HG02884 (cell line): ENCODE measurements at regions not wholly inside any gene's neighbourhood (a gene's known extent, or its start where the extent isn't known, plus 50 kb on each side); places are given as distances from the start of the nearest gene placed in this dataset.
"Not testable (repeated sequence)": the region's sequence is repeated elsewhere in the genome, so short reads cannot be mapped to it uniquely, and the experiment has no call there.

Experiments used
- ATAC-seq: cut with Tn5 transposase; IDR thresholded peaks from one replicate; pipeline ENCODE4 v1.9.1; 2021; ENCODE audit warnings: mild to moderate bottlenecking, moderate library complexity; ENCODE audit not compliant: unreplicated experiment

DNA sequence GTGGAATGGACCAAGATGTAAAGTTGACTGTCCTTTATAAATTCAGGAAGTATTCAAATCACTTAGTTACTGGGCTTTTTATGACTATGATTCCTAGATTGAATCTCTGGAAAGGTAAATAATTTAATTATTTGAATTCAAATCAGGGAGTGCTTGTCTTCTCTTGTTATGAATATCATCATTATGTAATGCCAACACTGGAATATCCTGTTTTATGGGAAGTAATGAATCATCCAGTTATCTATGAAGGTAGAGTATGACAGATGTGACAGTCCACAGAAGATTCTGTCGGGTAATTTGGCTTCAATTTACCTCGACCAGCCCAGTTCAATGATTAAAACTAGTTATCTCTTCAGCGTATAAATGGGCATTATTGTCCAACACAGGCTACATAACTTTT is 141.0 kb upstream of the NUDT12 start:
- ATAC-seq, result no peak

DNA sequence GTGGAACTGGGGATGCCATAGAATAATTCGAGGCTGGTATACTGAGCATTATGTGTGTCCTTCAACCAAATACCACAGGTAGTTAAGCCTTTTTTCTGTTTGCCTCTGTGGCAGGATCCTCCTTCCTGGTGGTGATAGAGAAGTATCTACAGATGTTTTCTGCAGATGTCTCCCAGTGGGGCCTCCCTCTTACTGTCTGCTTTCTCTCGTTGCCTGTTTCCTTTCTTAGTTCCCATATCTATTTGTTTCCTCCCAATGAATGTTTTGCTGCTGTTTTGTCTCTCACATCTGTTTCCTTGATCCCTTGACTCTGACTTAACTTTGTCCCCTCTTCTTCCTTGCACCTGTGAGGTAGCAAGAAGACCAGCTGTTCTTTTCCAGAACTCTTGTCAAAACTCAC is 130.9 kb upstream of the NUDT12 start:
- ATAC-seq, result no peak

DNA sequence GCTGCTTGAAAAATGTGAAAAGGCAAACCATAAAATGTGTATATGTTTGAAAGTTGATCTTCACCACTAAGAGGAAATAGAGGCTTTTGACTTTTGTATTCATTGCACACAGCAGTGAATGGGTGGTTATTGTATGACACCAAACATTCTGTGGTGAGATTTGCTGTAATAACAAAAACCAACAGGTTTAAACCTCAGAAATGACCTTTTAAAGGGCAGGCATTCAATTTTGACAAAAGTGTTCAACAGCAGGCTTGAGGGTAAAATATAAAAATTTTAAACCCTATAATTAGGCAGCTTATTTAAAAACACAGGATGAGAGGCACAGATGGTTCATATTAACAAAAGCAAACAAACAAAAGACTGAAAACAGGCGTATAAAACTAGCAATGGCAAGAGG is 128.1 kb upstream of the NUDT12 start:
- ATAC-seq, result no peak

DNA sequence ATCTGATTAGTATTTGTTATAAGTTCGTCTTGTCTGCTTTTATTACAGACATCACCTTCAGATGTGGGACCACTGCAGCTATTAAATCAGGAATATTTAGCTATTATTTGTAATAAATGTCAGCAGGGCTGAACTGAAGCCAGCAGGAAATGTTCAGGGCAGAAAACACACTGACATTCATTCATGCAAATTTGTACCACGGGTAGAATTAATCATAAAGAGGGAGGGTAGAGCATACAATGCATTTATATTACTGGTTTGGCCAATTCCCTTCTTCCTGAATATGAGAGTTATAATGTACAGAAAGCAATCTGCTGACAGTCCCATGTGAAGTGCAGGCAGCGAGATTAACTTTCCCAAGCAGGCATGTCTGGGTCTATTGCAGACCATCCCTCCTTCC is 117.3 kb upstream of the NUDT12 start:
- ATAC-seq, result no peak

DNA sequence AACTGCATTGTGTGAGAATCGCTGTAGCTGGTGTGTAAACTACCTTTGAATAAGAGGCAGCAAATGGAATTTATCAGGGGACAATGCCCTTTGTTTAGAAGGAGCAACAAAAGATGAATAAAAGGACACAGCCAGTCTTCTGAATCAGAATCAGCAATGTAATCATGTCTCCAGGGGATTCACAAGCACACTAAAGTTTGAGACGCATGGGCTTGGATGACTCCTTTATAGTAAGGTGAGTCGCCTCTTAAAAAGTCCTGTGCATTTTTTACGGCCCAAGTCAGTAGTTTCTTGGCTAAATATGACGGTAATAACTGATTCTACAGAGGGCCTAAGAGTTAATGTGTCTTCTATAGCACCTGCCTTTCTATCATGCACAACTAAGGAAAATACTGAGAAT is 113.6 kb upstream of the NUDT12 start:
- ATAC-seq, result not testable (repeated sequence)

DNA sequence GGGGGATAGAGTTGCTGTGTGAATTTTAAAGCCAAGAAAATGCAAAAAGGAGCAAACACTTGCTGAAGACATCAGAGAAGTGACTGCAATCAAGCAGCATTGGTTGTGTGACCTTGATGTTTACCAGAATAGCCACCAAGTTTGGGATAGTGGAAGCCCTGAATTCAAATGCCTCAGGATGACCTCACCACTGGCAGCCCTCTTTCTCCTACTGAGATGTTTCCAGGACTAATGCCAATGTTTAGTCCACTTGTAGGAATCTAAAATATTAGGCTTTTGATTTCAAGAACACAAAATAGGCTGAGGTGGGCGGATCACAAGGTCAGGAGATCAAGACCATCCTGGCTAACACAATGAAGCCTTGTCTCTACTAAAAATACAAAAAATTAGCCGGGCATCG is 112.2 kb upstream of the NUDT12 start:
- no peak for ATAC-seq

DNA sequence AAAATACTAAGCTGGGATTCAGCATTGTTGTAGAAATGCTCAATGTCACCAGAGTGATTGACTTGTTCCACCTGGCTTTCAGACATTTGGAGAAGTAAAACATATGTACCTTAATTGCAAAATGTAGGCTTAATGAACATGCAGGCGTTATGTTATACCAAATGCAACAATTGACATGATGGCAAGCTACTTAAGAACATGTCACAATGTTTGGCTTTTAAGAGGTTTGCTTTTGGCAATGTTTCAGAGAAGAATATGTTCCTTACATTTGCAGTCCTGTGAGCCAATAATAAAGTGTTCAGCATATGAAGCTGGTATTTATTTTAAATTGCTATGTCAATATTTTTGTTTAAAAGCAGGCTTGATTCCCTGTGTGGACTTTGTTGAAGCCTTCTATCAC is 111.7 kb upstream of the NUDT12 start:
- no peak for ATAC-seq

DNA sequence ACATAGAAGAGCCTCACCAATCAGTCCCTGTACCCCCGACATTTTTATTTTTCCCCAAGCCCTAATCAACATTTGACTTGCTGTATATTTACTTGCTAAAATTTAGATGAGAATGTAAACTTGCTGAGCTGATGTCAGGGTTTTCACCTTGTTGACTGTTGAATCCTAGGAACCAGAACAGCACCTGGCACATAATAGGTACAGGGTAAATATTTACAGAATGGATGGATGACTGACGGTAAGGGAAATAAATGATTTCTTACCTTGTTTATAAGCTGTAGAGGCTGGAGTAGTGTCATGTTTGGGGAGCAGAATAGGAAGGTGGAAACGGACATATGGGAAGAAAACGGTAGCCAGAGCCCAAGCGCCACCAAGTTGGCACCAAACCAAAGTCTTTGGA is 107.0 kb upstream of the NUDT12 start:
- no peak for ATAC-seq

DNA sequence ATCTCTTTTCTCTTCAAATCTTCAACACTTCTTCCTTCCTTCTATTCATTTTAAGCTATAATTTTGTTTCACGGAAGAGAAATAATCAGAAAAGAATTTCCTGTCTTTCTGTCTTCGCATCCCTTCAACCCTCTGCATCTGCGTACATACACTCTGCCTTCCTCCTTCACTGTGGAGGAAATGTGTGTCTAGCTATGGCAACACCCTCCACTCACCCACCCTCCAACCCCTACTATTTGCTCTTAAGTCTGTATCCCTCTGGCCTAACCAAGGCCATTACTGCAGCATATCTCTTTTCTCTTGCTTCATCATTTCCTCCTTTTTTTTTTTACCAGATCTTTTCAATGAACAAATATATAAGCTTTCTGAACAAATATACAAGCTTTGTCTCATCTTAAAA is 105.7 kb upstream of the NUDT12 start:
- no peak for ATAC-seq

DNA sequence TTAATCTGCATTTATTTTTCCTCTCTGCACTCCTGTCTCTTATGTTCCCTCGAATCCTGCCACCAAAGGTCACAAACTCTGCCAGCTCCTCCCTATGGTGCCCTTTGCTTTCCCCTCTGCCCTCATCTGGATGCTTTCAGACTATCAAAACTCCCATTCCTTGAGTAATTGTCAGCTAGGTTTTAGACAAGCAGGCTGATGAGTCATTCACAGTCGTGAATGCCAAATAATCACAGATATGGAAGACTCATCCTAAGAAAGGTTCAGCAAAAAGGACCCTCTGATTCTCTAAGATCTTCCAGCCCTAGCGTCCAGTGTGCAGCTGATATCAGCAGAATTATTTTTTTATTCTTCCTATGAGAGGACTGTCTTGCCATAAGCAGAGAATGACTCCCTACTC is 104.5 kb upstream of the NUDT12 start:
- ATAC-seq, result no peak

DNA sequence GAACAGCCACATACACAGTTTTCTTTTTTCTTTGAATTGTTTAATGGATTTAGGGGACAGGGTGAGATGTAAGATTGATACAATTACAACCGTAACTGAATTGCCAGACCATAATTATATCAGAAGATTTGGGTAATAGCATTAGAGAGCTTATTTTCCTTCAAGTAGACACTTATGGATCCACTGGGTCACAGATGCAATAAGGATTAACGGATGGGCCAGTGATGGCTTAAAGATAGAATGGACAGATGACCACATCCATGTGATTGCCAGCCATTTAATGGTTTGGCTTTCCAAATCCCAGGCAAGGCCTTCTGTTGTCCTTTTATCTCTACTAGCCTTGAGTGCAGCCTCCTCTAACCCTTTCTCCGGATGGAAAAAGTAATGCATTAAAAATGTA is 94.7 kb upstream of the NUDT12 start:
- no peak for ATAC-seq

DNA sequence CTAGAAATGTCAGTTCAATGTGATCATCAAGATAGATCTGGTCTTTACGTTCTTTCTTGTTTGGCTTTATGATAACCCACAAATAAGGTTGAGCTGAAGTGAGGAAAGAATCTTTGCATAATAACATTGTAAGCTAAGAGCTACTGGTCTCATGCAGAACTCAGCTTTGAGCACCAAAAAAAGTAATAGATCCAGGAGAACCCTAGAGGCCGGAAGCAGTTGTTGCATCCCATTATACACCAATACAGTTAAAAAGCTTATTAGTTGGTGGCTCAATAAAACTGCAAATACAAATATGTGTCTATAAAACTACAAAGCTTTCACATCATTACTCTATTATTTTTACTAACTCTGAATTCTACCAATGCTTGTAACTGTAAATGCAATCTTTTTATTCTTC is 85.5 kb upstream of the NUDT12 start:
- ATAC-seq, result no peak

DNA sequence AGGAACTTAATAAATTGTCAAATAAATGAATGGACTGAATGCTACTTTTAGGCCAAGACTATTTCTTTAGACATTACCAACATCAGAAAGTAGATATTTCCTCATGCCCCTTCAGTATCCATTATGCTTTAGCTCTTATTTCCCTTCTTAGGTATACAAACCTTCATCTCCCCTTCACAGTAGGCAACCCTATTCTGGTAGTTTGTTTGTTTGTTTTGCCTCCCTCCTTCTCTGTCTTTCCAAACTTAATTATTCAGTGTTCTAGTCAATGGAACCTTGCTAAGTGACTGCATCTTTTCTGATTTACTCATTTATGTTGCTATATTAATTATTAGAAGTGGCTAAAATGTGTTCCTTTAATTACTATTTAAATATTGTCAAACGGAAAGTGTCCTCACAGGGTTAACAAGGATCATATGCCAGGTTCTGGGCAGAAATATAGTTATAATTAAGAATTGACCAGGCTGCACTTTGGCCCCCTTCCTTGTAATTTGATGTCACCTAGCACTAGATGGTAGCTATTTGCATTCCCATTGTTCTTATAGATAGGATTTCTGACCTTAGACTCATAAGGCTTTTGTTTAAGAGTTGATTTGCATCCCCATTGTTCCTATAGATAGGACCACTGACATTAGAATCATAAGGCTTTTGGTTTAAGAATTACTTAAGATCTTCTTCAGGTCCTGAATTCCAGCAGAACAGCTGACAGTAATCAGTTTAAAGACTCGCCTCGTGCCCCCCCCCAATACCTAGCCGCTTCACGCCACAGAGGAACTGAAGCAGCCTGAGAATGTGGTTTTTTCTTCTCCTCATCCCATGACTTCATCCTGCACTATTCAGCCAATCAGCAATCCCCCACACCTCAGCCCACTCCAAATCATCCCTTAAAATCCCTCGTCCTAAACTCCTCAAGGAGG is 84.4 kb upstream of the NUDT12 start:
- ATAC-seq, result no peak

DNA sequence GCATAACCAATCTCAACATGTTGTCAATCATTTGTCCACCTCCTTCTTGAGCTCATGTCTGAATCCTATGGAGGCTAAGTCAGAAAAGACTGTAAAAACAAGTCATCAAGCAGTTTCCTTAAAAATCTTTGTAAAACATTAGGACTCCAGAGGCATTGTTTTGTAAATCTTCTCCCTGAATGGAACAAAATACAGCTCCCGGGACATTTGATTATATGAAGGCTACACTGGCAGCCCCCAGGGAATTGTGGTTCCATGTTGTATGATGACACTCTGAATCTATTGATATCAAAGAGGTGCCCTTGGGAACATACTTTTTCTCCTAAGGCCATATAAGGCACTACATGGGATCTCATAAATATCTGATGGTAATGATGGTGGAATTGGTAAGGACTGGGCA is 83.2 kb upstream of the NUDT12 start:
- no peak for ATAC-seq

DNA sequence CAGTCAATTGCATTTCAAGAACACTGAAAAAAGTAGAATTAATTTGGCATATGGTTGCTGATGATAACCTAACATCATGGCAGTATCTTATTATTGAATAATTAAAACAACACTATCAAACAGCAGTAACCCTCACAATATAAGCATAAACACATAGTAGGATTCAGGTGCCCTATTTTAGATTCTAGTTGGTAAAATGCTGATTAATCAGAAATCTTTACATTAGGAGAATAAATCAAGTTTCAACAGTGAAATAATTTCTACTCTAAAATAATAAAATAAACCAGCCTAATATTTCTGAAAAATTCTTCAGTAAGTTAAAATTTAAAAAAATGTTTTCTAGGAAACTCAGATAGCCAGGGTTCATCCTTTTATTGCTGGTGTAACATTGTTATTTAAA is 76.4 kb upstream of the NUDT12 start:
- ATAC-seq, result no peak

DNA sequence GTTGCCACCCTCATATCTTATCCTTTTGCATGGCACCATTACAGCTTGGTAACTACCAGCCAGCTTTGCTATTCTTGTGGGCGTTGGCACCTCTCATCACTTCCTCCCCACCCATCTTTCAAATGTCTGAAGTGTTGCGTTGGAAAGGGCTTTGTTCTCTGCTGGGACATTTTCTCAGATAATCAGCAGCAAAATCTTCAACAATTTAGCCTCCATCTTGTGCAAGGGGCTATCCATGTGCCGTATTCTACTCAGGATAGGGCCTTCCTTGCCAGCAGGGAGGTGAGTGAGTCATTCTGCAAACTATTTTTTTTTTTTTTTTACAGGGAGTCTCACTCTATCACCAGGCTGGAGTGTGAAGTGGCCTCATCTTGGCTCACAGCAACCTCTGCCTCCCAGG is 62.1 kb upstream of the NUDT12 start:
- no peak for ATAC-seq

DNA sequence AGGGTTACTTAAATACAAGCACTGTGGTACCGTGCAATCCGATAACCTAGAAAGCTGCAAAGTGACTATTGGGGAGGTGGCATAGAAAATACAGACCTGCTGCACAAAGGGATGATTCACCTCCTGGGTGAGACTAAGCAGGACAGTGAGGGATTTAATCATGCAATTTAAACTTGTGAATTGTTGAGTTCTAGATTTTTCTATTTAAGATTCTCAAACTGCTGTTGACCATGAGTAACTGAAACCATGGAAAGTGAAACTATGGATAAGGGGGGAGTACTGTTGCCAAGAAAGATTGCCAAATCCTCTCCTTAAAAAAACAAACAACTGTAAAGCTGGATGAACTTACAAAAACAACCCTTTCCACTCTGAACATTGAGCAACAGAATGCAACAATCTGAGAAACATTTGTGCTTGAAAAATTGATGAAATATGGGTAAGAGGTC is 61.5 kb upstream of the NUDT12 start:
- no peak for ATAC-seq

DNA sequence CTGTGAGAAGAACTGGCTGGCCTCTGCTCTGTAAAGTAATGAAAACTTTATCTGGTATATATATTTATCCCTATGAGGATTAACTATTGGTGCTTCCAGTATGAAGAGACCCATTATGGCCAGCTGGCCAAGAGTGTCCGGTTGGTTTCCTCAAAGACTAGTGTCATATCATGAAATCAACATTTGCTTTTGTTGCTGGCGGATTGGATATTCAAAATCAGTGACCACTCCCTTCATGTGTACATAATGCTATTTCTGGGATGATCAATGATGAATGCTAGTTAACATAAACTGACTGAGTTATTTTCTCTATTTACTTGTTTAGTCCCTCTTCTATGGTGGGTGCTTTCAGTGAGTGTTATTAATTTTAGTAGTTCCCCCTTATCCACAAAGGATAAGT is 60.8 kb upstream of the NUDT12 start:
- ATAC-seq, result no peak

DNA sequence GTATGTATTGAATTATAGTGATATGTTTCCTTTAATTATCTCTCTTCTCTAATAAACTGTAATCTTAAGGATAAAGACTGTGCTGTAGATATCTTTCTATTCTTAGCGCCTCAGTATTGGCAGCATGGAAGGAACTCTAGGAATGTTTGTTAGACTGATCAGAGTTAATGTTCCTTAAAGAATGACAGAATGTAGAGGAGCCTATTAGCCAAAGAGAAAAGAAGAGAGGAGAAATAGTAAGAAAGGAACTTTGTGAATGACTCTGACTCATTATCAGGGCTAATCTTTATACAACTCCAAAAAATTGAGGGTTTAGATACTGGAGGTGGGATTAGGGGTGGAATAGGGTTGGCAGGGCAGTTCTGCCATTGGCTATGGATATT is 59.0 kb upstream of the NUDT12 start:
- ATAC-seq, result no peak

DNA sequence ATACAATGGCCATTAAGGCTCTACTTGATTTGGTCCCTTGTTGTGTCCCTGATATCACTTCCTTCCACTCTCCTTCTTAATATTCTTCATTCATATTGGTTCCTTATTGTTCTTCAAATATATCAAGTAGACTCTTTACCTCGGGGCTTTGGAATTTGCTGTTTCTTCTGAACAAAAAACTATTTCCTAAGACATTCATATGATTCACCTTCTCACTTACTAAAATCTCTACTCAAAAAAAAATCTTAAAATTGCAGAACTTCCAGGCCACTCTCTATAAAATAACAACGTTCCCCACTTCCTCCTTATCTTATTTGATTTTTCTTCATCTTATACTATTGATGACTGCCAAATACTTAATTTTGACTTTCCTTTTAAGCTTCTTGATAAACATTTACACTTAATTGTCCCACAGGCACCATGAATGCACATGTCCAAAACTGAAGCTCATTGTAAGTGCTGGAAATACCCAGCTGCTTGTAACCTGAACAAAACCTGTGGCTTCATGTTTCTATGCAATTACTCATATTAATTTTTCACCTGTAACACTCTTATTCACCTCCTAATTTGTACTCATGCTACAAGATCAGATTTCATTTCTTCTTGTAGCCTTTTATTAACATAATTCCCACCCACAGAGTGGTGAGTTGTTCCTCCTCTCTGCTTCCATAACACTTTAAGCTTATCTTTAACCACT is 58.4 kb upstream of the NUDT12 start:
- no peak for ATAC-seq

DNA sequence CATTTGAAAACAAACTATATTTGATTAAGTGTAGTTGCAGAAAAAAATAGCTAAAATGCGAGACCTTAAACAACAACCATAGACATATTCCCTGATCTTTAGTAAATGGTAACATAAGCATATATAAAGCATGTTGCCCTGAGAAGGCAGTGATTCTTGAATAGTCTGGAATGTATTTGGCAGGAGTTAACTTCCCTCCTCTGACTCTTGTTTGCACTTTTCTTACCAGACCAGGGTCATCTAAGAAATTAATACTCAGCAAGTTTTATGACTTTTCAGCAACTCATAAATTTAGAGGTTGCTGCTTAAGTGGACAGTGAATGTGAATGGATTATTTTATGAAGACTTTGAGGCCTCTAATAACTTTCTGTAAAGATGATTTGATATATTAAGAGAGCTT is 55.3 kb upstream of the NUDT12 start:
- ATAC-seq, result no peak

DNA sequence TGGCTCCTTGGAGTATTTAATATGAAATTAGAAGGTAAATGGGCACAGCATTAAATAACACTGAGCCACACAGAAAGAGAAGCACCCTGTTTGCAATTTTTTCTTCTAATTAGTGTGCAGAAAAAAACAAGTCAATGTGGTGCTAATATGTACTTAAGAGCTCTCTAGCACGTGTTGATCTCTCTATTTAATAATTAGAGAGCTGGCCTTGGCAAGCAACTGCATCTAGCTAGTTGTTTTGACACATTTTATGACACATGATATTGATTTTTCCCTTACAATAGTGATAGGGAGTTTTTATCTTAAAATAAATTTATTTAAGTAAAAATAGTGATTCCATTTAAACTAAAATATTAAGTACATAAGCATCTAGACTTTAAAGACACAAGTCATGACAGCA is 54.5 kb upstream of the NUDT12 start:
- ATAC-seq, result no peak
